Adrenal gland (tissue), 9 donors: ENCODE measurements at regions not wholly inside any gene's neighbourhood (a gene's known extent, or its start where the extent isn't known, plus 50 kb on each side); places are given as distances from the start of the nearest gene placed in this dataset.

Source experiments
- DNase-seq, 7 donors: peaks; one replicate each; pipeline ENCODE4 v3.0.0-alpha.2; 2019 to 2020
- H3K27ac ChIP-seq, 5 donors: fragments of 200-600 bp; sonication (generic) in 4 of 5; 1 replicate in 3 of 5; 2 replicates in 2 of 5; pipeline versions ENCODE4 v1.5.1 to v1.8.0; 2016 to 2020; ENCODE audit warnings: mild to moderate bottlenecking in 1 of 5
- H3K27me3 ChIP-seq: fragments of 200-600 bp; 2 replicates; pipeline ENCODE4 v1.8.0; 2021
- H3K36me3 ChIP-seq, 2 donors: fragments of 200-600 bp; replicated peaks in 1 of 2; 1 replicate in 1 of 2; 2 replicates in 1 of 2; pipeline versions ENCODE4 v1.5.1 to v1.8.0; 2018 to 2022
- H3K4me1 ChIP-seq, 2 donors: fragments of 200-600 bp; replicated peaks in 1 of 2; 1 replicate in 1 of 2; 2 replicates in 1 of 2; pipeline versions ENCODE4 v1.5.1 to v1.8.0; 2018 to 2021
- H3K4me3 ChIP-seq, 4 donors: fragments of 200-600 bp; sonication (generic) in 3 of 4; one replicate each; pipeline ENCODE4 v1.5.1; 2016 to 2018
- H3K9me3 ChIP-seq, 3 donors: fragments of 200-600 bp; sonication (generic) in 1 of 3; replicated peaks in 1 of 3; 1 replicate in 2 of 3; 2 replicates in 1 of 3; pipeline versions ENCODE4 v1.5.1 to v1.8.0; 2016 to 2021
- CTCF ChIP-seq, 6 experiments: fragments of 450-650 bp in 4 of 6; fragments of 200-600 bp in 2 of 6; sonication (generic) in 1 of 6; IDR thresholded peaks; 1 replicate in 5 of 6; 2 replicates in 1 of 6; pipeline versions ENCODE4 v1.5.1 to v1.8.0; 2016 to 2021; ENCODE audit warnings: antibody characterized with exemption in 6 of 6, mild to moderate bottlenecking in 2 of 6, moderate library complexity in 1 of 6
- POLR2A ChIP-seq, 2 donors: fragments of 450-650 bp; IDR thresholded peaks; one replicate each; pipeline ENCODE4 v1.6.1; 2017; ENCODE audit warnings: antibody characterized with exemption in 2 of 2, mild to moderate bottlenecking in 2 of 2, moderate library complexity in 1 of 2
- WGBS, 4 donors: extraction: QIAGEN DNeasy Blood & Tissue Kit in 2 of 4; methylation state at CpG; one replicate each; pipeline versions ENCODE4 v1.1.5 to v1.1.7; 2013 to 2017; 5-methylcytosine and 5-hydroxymethylcytosine counted together
- intact Hi-C, 2 donors: fragments of 100-400 bp; cut with DNase I; formaldehyde crosslinking; loops; one replicate each; pipeline versions ENCODE4 v1.14.1 to v1.15.0; 2022 to 2023
- donor health status: healthy with polysubstance abuse.
- donor health status: Bipolar disorder and iron deficiency.
- donor health status: DM: yes; HTN: yes; CAD: no.
- donor health status: DM: no; HTN: no; CAD: no.
- donor health status: DM: no; HTN: no; CAD: no.

DNA sequence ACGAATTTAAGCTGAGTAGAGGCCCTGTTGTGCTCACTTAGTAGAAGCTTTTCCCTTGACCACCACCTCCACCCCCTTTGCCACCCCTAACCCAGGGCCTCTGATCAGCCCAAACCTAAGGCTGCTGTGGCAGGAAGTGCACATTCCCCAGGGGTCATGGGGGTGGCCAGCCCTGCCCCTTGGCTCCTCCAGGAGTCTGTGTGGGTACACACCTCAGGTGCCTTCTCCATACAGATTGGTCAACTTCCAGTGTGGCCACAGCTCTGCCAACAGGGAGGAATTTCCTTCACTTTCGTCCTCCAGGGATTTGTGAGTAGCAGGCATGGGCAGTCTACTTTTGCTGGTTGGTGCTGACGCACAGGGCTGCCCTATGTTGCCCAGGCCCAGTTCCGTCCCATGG, 249.9 kb upstream of the ZNF32 start:
- H3K4me1 ChIP-seq = no peaks in the 10 kb centered on the region
- TF ChIP-seq CTCF (IDR thresholded peaks at IDR 0.05) = no peak
- no peak for TF ChIP-seq POLR2A (IDR thresholded peaks at IDR 0.05)
- H3K9me3 ChIP-seq = no peaks in the 10 kb centered on the region
- H3K36me3 ChIP-seq = no peaks in the 10 kb centered on the region
- H3K27me3 ChIP-seq = no peaks in the 10 kb centered on the region
- no peak for DNase-seq
- intact Hi-C loops = no loop called here
- no peak overlapping the region for H3K4me3 ChIP-seq
- whole genome bisulfite sequencing, 4 donors = 68 to 92% (median 85%) methylated on average over 1 to 4 of the region's 4 CpGs
- no peak overlapping the region for H3K27ac ChIP-seq

- H3K36me3 ChIP-seq = no peaks in the 10 kb centered on the region
- H3K27ac ChIP-seq = no peak overlapping the region
- no peak for DNase-seq
- H3K4me1 ChIP-seq = no peaks in the 10 kb centered on the region
- no peaks in the 10 kb centered on the region for H3K27me3 ChIP-seq
- no peak overlapping the region for H3K4me3 ChIP-seq
- H3K9me3 ChIP-seq = no peaks in the 10 kb centered on the region
- intact Hi-C loops = no loop called here
- 78 to 86% (median 82%) methylated on average over 7 to 9 of the region's 9 CpGs for WGBS, 4 donors
- TF ChIP-seq CTCF (IDR thresholded peaks at IDR 0.05) (no peak), POLR2A (IDR thresholded peaks at IDR 0.05) (no peak)
Measured at GRCh38 chr10:43897765-43898419, 249.2 kb upstream of the ZNF32 start.

DNA sequence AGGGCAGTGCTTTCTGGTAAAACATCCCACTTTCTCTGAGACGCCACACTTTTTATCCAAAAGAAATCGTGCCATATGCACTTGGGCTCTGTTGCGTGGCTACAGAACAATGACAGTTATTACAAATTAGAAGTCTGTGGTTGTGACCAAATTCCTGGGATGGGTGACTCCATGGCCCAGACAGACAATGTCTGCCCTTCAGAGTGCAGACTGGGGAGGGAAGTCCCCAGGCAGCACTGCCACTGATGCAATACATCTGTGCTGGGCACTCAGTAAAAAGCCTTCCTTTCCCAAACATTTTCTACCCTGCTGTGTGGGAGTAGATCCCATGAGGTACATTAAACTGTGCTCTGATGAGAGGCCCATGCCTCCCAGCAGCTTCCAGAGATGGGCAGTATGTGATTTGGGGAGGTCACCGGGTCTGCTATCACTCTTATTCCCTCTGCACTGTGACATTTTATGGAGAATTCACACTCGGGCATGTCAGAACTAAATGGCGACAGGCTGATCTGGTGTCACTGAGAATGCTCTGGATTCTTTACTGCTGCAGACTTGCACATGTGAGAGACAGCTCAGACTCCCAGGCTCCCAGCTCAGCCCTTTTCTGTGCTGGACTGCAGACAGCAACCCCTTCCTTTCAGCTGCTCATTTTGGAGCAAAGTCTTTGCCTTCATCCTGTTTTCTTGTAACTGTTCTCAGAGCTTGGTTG, 243.5 kb upstream of the ZNF32 start:
- 45 to 67% (median 57%) methylated on average over 6 of the region's 6 CpGs for WGBS, 4 donors

GRCh38 chr10:43891241-43891640, 242.6 kb upstream of the ZNF32 start:
- Histone ChIP-seq H3K4me1 (no peaks in the 10 kb centered on the region), H3K36me3 (no peaks in the 10 kb centered on the region), H3K27me3 (no peaks in the 10 kb centered on the region), H3K9me3 (no peaks in the 10 kb centered on the region), H3K27ac (no peak overlapping the region), H3K4me3 (no peak overlapping the region)
- no peak for DNase-seq
- no peak for TF ChIP-seq CTCF (IDR thresholded peaks at IDR 0.05)
- no peak for TF ChIP-seq POLR2A (IDR thresholded peaks at IDR 0.05)
- intact Hi-C loops = no loop called here

More for the DNA sequence above, 243.5 kb upstream of the ZNF32 start:
- H3K27ac ChIP-seq = no peak overlapping the region
- no peaks in the 10 kb centered on the region for H3K4me1 ChIP-seq
- TF ChIP-seq POLR2A (IDR thresholded peaks at IDR 0.05) (no peak), CTCF (IDR thresholded peaks at IDR 0.05) (no peak)
- no peaks in the 10 kb centered on the region for H3K27me3 ChIP-seq
- no peak overlapping the region for H3K4me3 ChIP-seq
- H3K9me3 ChIP-seq = no peaks in the 10 kb centered on the region
- intact Hi-C loops = no loop called here
- no peaks in the 10 kb centered on the region for H3K36me3 ChIP-seq
- DNase-seq = no peak
